DOHH2 (cell line): ENCODE measurements at regions not wholly inside any gene's neighbourhood (a gene's known extent, or its start where the extent isn't known, plus 50 kb on each side); places are given as distances from the start of the nearest gene placed in this dataset.

ENCODE experiments used
- H3F3A ChIP-seq: fragments of 200-600 bp; sonication (generic), shearing (Covaris generic); 2 replicates; pipeline ENCODE4 v1.6.0; 2016; ENCODE audit warnings: antibody characterized with exemption, mild to moderate bottlenecking; ENCODE audit not compliant: control insufficient read depth, insufficient read depth
- H3K27ac ChIP-seq: fragments of 200-600 bp; sonication (generic); 2 replicates; pipeline ENCODE4 v1.5.1; 2014; ENCODE audit warnings: low read depth, mild to moderate bottlenecking, low read length, moderate library complexity
- H3K27me3 ChIP-seq: fragments of 200-600 bp; sonication (generic); 2 replicates; pipeline ENCODE4 v1.6.1; 2014; ENCODE audit warnings: mild to moderate bottlenecking, low read length, mixed read lengths; ENCODE audit not compliant: control insufficient read depth
- H3K36me3 ChIP-seq: fragments of 200-600 bp; sonication (generic); 2 replicates; pipeline ENCODE4 v1.6.1; 2014; ENCODE audit warnings: mild to moderate bottlenecking, low read length, moderate library complexity, mixed read lengths; ENCODE audit not compliant: control insufficient read depth
- H3K4me1 ChIP-seq: fragments of 200-600 bp; sonication (generic); 2 replicates; pipeline ENCODE4 v1.6.1; 2014; ENCODE audit warnings: mild to moderate bottlenecking, low read length, mixed read lengths; ENCODE audit not compliant: control insufficient read depth
- H3K4me2 ChIP-seq: fragments of 200-600 bp; sonication (generic); 2 replicates; pipeline ENCODE4 v1.6.0; 2014; ENCODE audit warnings: mild to moderate bottlenecking, low read length, moderate library complexity
- H3K4me3 ChIP-seq: fragments of 200-600 bp; sonication (generic); 2 replicates; pipeline ENCODE4 v1.5.1; 2014; ENCODE audit warnings: mild to moderate bottlenecking, low read length, mixed read lengths
- H3K79me2 ChIP-seq: fragments of 200-600 bp; sonication (generic); 2 replicates; pipeline ENCODE4 v1.6.1; 2014; ENCODE audit warnings: mild to moderate bottlenecking, low read length, mixed read lengths; ENCODE audit not compliant: control insufficient read depth
- H3K9me2 ChIP-seq: fragments of 200-600 bp; sonication (generic); replicated peaks from 2 replicates; pipeline ENCODE4 v1.6.1; 2014; ENCODE audit warnings: mild to moderate bottlenecking, low read length, mixed read lengths; ENCODE audit not compliant: control insufficient read depth
- H3K9me3 ChIP-seq: fragments of 200-600 bp; sonication (generic); 2 replicates; pipeline ENCODE4 v1.6.1; 2014; ENCODE audit warnings: antibody characterized with exemption, low read length, mixed read lengths; ENCODE audit not compliant: control insufficient read depth, insufficient read depth
- H4K20me1 ChIP-seq: fragments of 200-600 bp; sonication (generic); 2 replicates; pipeline ENCODE4 v1.6.0; 2014; ENCODE audit warnings: low read depth, mild to moderate bottlenecking, antibody characterized with exemption, low read length, moderate library complexity; ENCODE audit not compliant: control insufficient read depth, insufficient read depth
- CTCF ChIP-seq: fragments of 200-600 bp; sonication (generic); IDR thresholded peaks from one replicate; pipeline ENCODE4 v1.5.1; 2014; ENCODE audit warnings: antibody characterized with exemption, mild to moderate bottlenecking, low read depth, low read length; ENCODE audit not compliant: poor library complexity, severe bottlenecking
- EZH2phosphoT487 ChIP-seq: fragments of 200-600 bp; sonication (generic); IDR thresholded peaks from 2 replicates; pipeline ENCODE4 v1.6.1; 2017; ENCODE audit warnings: borderline replicate concordance, mild to moderate bottlenecking, antibody characterized with exemption, low read length, moderate library complexity, mixed read lengths

GRCh38 chr3:56858331-56858730, 56.6 kb upstream of the ARHGEF3 start:
- H3K9me3 ChIP-seq, result no peaks in the 10 kb centered on the region
- H3K79me2 ChIP-seq, result no peaks in the 10 kb centered on the region
- no peak overlapping the region for H3K4me3 ChIP-seq
- H3K27me3 ChIP-seq, result no peaks in the 10 kb centered on the region
- no peaks in the 10 kb centered on the region for H3K36me3 ChIP-seq
- H3K27ac ChIP-seq, result no peak overlapping the region
- H3F3A ChIP-seq, result no peaks in the 10 kb centered on the region
- no peaks in the 10 kb centered on the region for H3K9me2 ChIP-seq
- no peak overlapping the region for H3K4me2 ChIP-seq
- no peaks in the 10 kb centered on the region for H4K20me1 ChIP-seq
- H3K4me1 ChIP-seq, result peaks cover 8% of the 10 kb centered on the region
- TF ChIP-seq CTCF, result no peak
- TF ChIP-seq EZH2phosphoT487, result no peak

- H3F3A ChIP-seq, result no peaks in the 10 kb centered on the region
- no peaks in the 10 kb centered on the region for H3K79me2 ChIP-seq
- no peak overlapping the region for H3K4me3 ChIP-seq
- H3K9me3 ChIP-seq, result no peaks in the 10 kb centered on the region
- H3K27ac ChIP-seq, result no peak overlapping the region
- H3K9me2 ChIP-seq, result no peaks in the 10 kb centered on the region
- no peaks in the 10 kb centered on the region for H3K36me3 ChIP-seq
- no peaks in the 10 kb centered on the region for H3K27me3 ChIP-seq
- H3K4me2 ChIP-seq, result no peak overlapping the region
- H3K4me1 ChIP-seq, result peaks cover 8% of the 10 kb centered on the region
- TF ChIP-seq EZH2phosphoT487 (no peak), CTCF (no peak)
- H4K20me1 ChIP-seq, result no peaks in the 10 kb centered on the region
These were observed 55.4 kb upstream of the ARHGEF3 start for GRCh38 chr3:56857178-56857577.

GRCh38 chr3:56856752-56857151, 55.0 kb upstream of the ARHGEF3 start:
- H3K4me2 ChIP-seq, result no peak overlapping the region
- H3K27ac ChIP-seq, result no peak overlapping the region
- TF ChIP-seq CTCF, result no peak
- TF ChIP-seq EZH2phosphoT487, result no peak
- H3K4me1 ChIP-seq, result peaks cover 8% of the 10 kb centered on the region
- H4K20me1 ChIP-seq, result no peaks in the 10 kb centered on the region
- H3K9me2 ChIP-seq, result no peaks in the 10 kb centered on the region
- no peaks in the 10 kb centered on the region for H3F3A ChIP-seq
- H3K36me3 ChIP-seq, result no peaks in the 10 kb centered on the region
- no peaks in the 10 kb centered on the region for H3K27me3 ChIP-seq
- H3K9me3 ChIP-seq, result no peaks in the 10 kb centered on the region
- no peaks in the 10 kb centered on the region for H3K79me2 ChIP-seq
- no peak overlapping the region for H3K4me3 ChIP-seq
